A549 (cell line): ENCODE measurements at regions not wholly inside any gene's neighbourhood (a gene's known extent, or its start where the extent isn't known, plus 50 kb on each side); places are given as distances from the start of the nearest gene placed in this dataset.

Experiments
- ATAC-seq, 2 experiments: fragments of 200-7000 bp in 1 of 2; fragments of >200 bp in 1 of 2; cut with Nextera tagmentation in 1 of 2; cut with Tn5 transposase in 1 of 2; 3 replicates each; pipeline versions ENCODE4 v1.8.0 to v1.9.1; 2018 to 2020; ENCODE audit warnings: mild to moderate bottlenecking in 1 of 2, moderate library complexity in 1 of 2
- CTCF ChIA-PET: fragments of 300-600 bp; sonication (Branson Sonifier 250); formaldehyde crosslinking; extraction: SDS; loops from one replicate; lab custom pipeline; 2021; ENCODE audit warnings: antibody characterized with exemption, inconsistent platforms; lab: Yijun Ruan, JAX
- POLR2A ChIA-PET: fragments of 350-600 bp; formaldehyde crosslinking; extraction: SDS; loops from one replicate; lab custom pipeline; 2021; ENCODE audit warnings: antibody characterized with exemption, inconsistent platforms; lab: Yijun Ruan, JAX
- DNase-seq, 2 experiments: peaks; one replicate each; pipeline versions ENCODE4 v3.0.0 to v3.0.0-alpha.2; 2011 to 2016; ENCODE audit warnings: low read depth in 1 of 2, low spot score in 1 of 2
- FAIRE-seq: peaks from 2 replicates; lab custom pipeline; 2011; peaks lifted over from hg19 to GRCh38; lab: Jason Lieb, UNC
- H3K27ac ChIP-seq, 2 experiments: fragments of >200 bp; sonication (Bioruptor Twin); formaldehyde crosslinking; 3 replicates each; pipeline ENCODE4 v1.5.1; 2016 to 2017
- H3K4me1 ChIP-seq: fragments of >200 bp; sonication (Bioruptor Twin); formaldehyde crosslinking; 3 replicates; pipeline ENCODE4 v1.6.1; 2016
- H3K4me2 ChIP-seq: fragments of >200 bp; sonication (Bioruptor Twin); formaldehyde crosslinking; 3 replicates; pipeline ENCODE4 v1.6.1; 2016
- H3K4me3 ChIP-seq: fragments of >200 bp; sonication (Bioruptor Twin); formaldehyde crosslinking; 3 replicates; pipeline ENCODE4 v1.5.1; 2016
- H3K9me3 ChIP-seq: fragments of >200 bp; sonication (Bioruptor Twin); formaldehyde crosslinking; 3 replicates; pipeline ENCODE4 v1.6.1; 2016
- CBX2 ChIP-seq: fragments of 200-600 bp; sonication (generic); IDR thresholded peaks from 2 replicates; pipeline ENCODE4 v1.6.1; 2016; ENCODE audit warnings: low read depth, mild to moderate bottlenecking, borderline replicate concordance
- CBX8 ChIP-seq: fragments of 200-600 bp; sonication (generic); IDR thresholded peaks from 2 replicates; pipeline ENCODE4 v1.6.1; 2016
- CEBPB ChIP-seq, 2 experiments: fragments of >200 bp in 1 of 2; sonication (Bioruptor Twin) in 1 of 2; formaldehyde crosslinking in 1 of 2; IDR thresholded peaks; 2 replicates each; pipeline ENCODE4 v1.6.1; 2012 to 2016
- EHF ChIP-seq: fragments of 250-450 bp; sonication (Bioruptor Pico); IDR thresholded peaks from 2 replicates; pipeline ENCODE4 v1.5.0; 2020; ENCODE audit warnings: mild to moderate bottlenecking
- HOXB5 ChIP-seq: fragments of 250-450 bp; sonication (Bioruptor Pico); IDR thresholded peaks from 2 replicates; pipeline ENCODE4 v1.5.0; 2020; ENCODE audit warnings: mild to moderate bottlenecking, moderate library complexity
- JUNB ChIP-seq: fragments of >200 bp; sonication (Bioruptor Twin); formaldehyde crosslinking; IDR thresholded peaks from 2 replicates; pipeline ENCODE4 v1.6.1; 2016
- KDM5A ChIP-seq: fragments of 200-600 bp; sonication (generic); IDR thresholded peaks from 2 replicates; pipeline ENCODE4 v1.6.1; 2016; ENCODE audit warnings: antibody characterized with exemption, mild to moderate bottlenecking
- MAFK ChIP-seq: fragments of 450-650 bp; IDR thresholded peaks from 2 replicates; pipeline ENCODE4 v1.6.1; 2014; ENCODE audit not compliant: partially characterized antibody
- NPAS2 ChIP-seq: fragments of 250-450 bp; sonication (Bioruptor Pico); IDR thresholded peaks from 2 replicates; pipeline ENCODE4 v1.8.0; 2022; ENCODE audit warnings: mild to moderate bottlenecking, moderate library complexity, borderline replicate concordance
- PHF8 ChIP-seq: fragments of 200-600 bp; sonication (generic); IDR thresholded peaks from 2 replicates; pipeline ENCODE4 v1.6.1; 2016; ENCODE audit warnings: low read depth, mild to moderate bottlenecking, antibody characterized with exemption, moderate library complexity, borderline replicate concordance
- POLR2AphosphoS2 ChIP-seq: conservative IDR thresholded peaks from 2 replicates; pipeline ENCODE4 v1.6.1; 2012; ENCODE audit warnings: low read length, improper control_type of control experiment, inconsistent platforms
- RCOR1 ChIP-seq: fragments of 150-350 bp; IDR thresholded peaks from 2 replicates; pipeline ENCODE4 v1.6.1; 2014; ENCODE audit warnings: antibody characterized with exemption, low read length, low read depth
- SREBF2 ChIP-seq: fragments of 450-650 bp; IDR thresholded peaks from 2 replicates; pipeline ENCODE4 v1.6.1; 2014; ENCODE audit warnings: mild to moderate bottlenecking, moderate library complexity
- ZC3H11A ChIP-seq: fragments of 450-650 bp; IDR thresholded peaks from 2 replicates; pipeline ENCODE4 v1.6.1; 2014; ENCODE audit warnings: antibody characterized with exemption, mild to moderate bottlenecking
- ZFP36 ChIP-seq: fragments of 450-650 bp; IDR thresholded peaks from 2 replicates; pipeline ENCODE4 v1.6.1; 2014; ENCODE audit warnings: borderline replicate concordance; ENCODE audit not compliant: partially characterized antibody
- ZNF302 ChIP-seq: fragments of 250-450 bp; sonication (Bioruptor Pico); IDR thresholded peaks from 2 replicates; pipeline ENCODE4 v1.9.0; 2021; ENCODE audit warnings: inconsistent platforms, mild to moderate bottlenecking, moderate library complexity
- WGBS: methylation state at CpG from one replicate; pipeline ENCODE4 v1.1.6; 2017; ENCODE audit errors: missing lambda C conversion rate; 5-methylcytosine and 5-hydroxymethylcytosine counted together
- TF ChIP-seq, protein P1 (sequence below): fragments of 250-450 bp; sonication (Bioruptor Pico); IDR thresholded peaks from 2 replicates; pipeline ENCODE4 v1.5.0; 2021; ENCODE audit warnings: mild to moderate bottlenecking, moderate library complexity, borderline replicate concordance
- TF ChIP-seq, protein P2 (sequence below): IDR thresholded peaks from 2 replicates; pipeline ENCODE4 v1.6.1; 2012; ENCODE audit warnings: low read depth, borderline replicate concordance
- TF ChIP-seq, protein P3 (sequence below): fragments of >200 bp; sonication (Bioruptor Twin); formaldehyde crosslinking; IDR thresholded peaks from 3 replicates; pipeline ENCODE4 v1.5.1; 2016
- TF ChIP-seq, protein P4 (sequence below): fragments of >200 bp; sonication (Bioruptor Twin); formaldehyde crosslinking; IDR thresholded peaks from 3 replicates; pipeline ENCODE4 v1.6.1; 2016
- TF ChIP-seq, protein P5 (sequence below): IDR thresholded peaks from 2 replicates; pipeline ENCODE4 v1.6.1; 2012
- TF ChIP-seq, protein P6 (sequence below): fragments of 200-600 bp; sonication (generic); IDR thresholded peaks from 2 replicates; pipeline ENCODE4 v1.6.1; 2016; ENCODE audit warnings: antibody characterized with exemption, mild to moderate bottlenecking, moderate library complexity

DNA sequence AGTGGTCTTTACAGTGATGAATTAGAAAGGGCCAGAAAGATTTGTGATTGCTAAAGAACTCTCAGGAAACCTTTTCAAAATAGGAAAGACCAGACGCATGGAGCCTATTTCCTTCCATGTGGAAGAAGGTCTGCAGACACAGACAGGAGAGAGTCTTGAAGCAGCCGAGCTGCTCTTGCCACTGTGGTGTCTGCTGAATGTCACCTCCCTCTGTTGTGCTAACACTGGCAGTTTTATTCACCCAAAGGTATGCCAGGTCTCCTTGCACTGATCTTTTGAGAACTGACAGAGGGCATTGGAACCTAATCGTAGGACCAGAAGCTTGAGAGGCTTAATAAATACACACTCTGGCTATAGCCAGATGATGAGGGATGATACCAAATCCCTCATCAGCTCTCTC, 108.7 kb downstream of the SREK1 start:
- Histone ChIP-seq H3K4me1 (peaks cover under 1% of the 10 kb centered on the region; the same call in 2 of the 3 replicates), H3K27ac (no peak overlapping the region), H3K9me3 (no peaks in the 10 kb centered on the region), H3K4me2 (no peak overlapping the region), H3K4me3 (no peak overlapping the region)
- ATAC-seq (no peak), DNase-seq (no peak), FAIRE-seq (no peak)
- TF ChIP-seq CBX2 (no peak), MAFK (no peak)
- TF ChIP-seq, protein P1, sequence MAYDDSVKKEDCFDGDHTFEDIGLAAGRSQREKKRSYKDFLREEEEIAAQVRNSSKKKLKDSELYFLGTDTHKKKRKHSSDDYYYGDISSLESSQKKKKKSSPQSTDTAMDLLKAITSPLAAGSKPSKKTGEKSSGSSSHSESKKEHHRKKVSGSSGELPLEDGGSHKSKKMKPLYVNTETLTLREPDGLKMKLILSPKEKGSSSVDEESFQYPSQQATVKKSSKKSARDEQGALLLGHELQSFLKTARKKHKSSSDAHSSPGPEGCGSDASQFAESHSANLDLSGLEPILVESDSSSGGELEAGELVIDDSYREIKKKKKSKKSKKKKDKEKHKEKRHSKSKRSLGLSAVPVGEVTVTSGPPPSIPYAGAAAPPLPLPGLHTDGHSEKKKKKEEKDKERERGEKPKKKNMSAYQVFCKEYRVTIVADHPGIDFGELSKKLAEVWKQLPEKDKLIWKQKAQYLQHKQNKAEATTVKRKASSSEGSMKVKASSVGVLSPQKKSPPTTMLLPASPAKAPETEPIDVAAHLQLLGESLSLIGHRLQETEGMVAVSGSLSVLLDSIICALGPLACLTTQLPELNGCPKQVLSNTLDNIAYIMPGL (CRISPR knock-in tag): no peak
- TF ChIP-seq, protein P2, sequence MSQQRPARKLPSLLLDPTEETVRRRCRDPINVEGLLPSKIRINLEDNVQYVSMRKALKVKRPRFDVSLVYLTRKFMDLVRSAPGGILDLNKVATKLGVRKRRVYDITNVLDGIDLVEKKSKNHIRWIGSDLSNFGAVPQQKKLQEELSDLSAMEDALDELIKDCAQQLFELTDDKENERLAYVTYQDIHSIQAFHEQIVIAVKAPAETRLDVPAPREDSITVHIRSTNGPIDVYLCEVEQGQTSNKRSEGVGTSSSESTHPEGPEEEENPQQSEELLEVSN: no peak
- CTCF ChIA-PET: interaction anchor here (0.9 to 3.5 kb wide), 3 partner anchors 14 to 53 kb away, joined by 3 to 14 read pairs (median 4); no protein-coding TSS in a partner anchor
- WGBS: 55% methylated on average over 3 of the region's 3 CpGs
- POLR2A ChIA-PET: no interaction called here

DNA sequence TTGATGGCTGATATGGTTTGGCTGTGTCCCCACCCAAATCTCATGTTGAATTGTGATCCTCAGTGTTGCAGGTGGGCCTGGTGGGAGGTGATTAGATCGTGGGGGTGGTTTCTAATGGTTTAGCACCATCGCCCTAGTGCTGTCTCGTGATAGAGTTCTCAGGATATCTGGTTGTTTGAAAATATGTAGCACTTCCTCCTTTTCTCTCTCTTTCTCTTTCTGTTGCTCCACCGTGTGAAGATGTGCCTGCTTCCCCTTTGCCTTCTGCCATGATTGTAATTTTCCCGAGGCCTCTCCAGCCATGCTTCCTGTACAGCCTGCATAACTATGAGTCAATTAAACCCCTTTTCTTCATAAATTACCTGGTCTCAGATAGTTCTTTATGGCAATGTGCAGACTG, 111.6 kb downstream of the SREK1 start:
- FAIRE-seq (no peak), DNase-seq (no peak), ATAC-seq (no peak)
- no peaks in the 10 kb centered on the region for H3K4me1 ChIP-seq
- H3K27ac ChIP-seq: no peak overlapping the region
- H3K4me2 ChIP-seq: no peak overlapping the region
- H3K9me3 ChIP-seq: no peaks in the 10 kb centered on the region
- WGBS: 49% methylated on average over 5 of the region's 5 CpGs
- CTCF ChIA-PET: no interaction called here
- no peak overlapping the region for H3K4me3 ChIP-seq
- TF ChIP-seq CBX8: no peak
- TF ChIP-seq POLR2AphosphoS2: no peak
- no peak for TF ChIP-seq JUNB
- TF ChIP-seq EHF: no peak
- no peak for TF ChIP-seq HOXB5 (CRISPR knock-in tag)
- TF ChIP-seq, protein P3, sequence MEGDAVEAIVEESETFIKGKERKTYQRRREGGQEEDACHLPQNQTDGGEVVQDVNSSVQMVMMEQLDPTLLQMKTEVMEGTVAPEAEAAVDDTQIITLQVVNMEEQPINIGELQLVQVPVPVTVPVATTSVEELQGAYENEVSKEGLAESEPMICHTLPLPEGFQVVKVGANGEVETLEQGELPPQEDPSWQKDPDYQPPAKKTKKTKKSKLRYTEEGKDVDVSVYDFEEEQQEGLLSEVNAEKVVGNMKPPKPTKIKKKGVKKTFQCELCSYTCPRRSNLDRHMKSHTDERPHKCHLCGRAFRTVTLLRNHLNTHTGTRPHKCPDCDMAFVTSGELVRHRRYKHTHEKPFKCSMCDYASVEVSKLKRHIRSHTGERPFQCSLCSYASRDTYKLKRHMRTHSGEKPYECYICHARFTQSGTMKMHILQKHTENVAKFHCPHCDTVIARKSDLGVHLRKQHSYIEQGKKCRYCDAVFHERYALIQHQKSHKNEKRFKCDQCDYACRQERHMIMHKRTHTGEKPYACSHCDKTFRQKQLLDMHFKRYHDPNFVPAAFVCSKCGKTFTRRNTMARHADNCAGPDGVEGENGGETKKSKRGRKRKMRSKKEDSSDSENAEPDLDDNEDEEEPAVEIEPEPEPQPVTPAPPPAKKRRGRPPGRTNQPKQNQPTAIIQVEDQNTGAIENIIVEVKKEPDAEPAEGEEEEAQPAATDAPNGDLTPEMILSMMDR: no peak
- no peak for TF ChIP-seq SREBF2
- POLR2A ChIA-PET: no interaction called here

DNA sequence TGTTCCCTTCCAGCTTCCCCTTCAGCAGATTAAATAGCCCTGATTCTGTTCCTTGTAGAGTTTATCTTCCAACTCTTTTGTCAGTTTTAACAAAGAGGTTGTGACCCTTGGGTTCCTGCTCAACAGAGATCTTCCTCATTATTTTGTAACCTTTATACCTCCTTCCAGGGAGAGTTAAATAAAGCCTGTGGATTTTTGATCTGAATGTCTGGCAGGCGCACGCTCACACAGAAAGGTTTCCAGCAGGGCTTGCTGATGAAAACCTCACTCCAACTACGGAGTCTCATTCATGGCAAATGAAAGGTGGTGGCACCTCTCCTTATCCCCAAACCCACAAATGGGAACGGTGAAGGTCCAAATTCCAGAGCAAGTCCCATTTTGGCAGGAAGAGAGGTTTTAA, 129.0 kb downstream of the SREK1 start:
- WGBS: 63% methylated on average over 4 of the region's 4 CpGs
- CTCF ChIA-PET: interaction anchor here (0.9 kb wide), 1 partner anchor 20 kb away, joined by 3 read pairs; no protein-coding TSS in a partner anchor
- TF ChIP-seq, protein P4, sequence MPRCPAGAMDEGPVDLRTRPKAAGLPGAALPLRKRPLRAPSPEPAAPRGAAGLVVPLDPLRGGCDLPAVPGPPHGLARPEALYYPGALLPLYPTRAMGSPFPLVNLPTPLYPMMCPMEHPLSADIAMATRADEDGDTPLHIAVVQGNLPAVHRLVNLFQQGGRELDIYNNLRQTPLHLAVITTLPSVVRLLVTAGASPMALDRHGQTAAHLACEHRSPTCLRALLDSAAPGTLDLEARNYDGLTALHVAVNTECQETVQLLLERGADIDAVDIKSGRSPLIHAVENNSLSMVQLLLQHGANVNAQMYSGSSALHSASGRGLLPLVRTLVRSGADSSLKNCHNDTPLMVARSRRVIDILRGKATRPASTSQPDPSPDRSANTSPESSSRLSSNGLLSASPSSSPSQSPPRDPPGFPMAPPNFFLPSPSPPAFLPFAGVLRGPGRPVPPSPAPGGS: no peak
- TF ChIP-seq RCOR1: no peak
- no peak for TF ChIP-seq PHF8
- no peak for TF ChIP-seq KDM5A
- TF ChIP-seq NPAS2 (CRISPR knock-in tag): no peak
- no peak for TF ChIP-seq CEBPB (IDR thresholded peaks at IDR 0.05)
- TF ChIP-seq, protein P5, sequence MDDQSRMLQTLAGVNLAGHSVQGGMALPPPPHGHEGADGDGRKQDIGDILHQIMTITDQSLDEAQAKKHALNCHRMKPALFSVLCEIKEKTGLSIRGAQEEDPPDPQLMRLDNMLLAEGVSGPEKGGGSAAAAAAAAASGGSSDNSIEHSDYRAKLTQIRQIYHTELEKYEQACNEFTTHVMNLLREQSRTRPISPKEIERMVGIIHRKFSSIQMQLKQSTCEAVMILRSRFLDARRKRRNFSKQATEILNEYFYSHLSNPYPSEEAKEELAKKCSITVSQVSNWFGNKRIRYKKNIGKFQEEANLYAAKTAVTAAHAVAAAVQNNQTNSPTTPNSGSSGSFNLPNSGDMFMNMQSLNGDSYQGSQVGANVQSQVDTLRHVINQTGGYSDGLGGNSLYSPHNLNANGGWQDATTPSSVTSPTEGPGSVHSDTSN: no peak
- no peak for TF ChIP-seq ZFP36
- TF ChIP-seq ZC3H11A: no peak
- TF ChIP-seq, protein P6, sequence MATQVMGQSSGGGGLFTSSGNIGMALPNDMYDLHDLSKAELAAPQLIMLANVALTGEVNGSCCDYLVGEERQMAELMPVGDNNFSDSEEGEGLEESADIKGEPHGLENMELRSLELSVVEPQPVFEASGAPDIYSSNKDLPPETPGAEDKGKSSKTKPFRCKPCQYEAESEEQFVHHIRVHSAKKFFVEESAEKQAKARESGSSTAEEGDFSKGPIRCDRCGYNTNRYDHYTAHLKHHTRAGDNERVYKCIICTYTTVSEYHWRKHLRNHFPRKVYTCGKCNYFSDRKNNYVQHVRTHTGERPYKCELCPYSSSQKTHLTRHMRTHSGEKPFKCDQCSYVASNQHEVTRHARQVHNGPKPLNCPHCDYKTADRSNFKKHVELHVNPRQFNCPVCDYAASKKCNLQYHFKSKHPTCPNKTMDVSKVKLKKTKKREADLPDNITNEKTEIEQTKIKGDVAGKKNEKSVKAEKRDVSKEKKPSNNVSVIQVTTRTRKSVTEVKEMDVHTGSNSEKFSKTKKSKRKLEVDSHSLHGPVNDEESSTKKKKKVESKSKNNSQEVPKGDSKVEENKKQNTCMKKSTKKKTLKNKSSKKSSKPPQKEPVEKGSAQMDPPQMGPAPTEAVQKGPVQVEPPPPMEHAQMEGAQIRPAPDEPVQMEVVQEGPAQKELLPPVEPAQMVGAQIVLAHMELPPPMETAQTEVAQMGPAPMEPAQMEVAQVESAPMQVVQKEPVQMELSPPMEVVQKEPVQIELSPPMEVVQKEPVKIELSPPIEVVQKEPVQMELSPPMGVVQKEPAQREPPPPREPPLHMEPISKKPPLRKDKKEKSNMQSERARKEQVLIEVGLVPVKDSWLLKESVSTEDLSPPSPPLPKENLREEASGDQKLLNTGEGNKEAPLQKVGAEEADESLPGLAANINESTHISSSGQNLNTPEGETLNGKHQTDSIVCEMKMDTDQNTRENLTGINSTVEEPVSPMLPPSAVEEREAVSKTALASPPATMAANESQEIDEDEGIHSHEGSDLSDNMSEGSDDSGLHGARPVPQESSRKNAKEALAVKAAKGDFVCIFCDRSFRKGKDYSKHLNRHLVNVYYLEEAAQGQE: no peak
- TF ChIP-seq ZNF302: no peak
- TF ChIP-seq, all 56 proteins: peak for 0
- ATAC-seq (no peak), FAIRE-seq (no peak), DNase-seq (no peak)
- H3K4me2 ChIP-seq: no peak overlapping the region
- H3K9me3 ChIP-seq: no peaks in the 10 kb centered on the region
- H3K27ac ChIP-seq: no peak overlapping the region
- H3K4me1 ChIP-seq: no peaks in the 10 kb centered on the region
- no peak overlapping the region for H3K4me3 ChIP-seq
- POLR2A ChIA-PET: no interaction called here
